ENCODE measurements at regions not wholly inside any gene's neighbourhood (a gene's known extent, or its start where the extent isn't known, plus 50 kb on each side); places are given as distances from the start of the nearest gene placed in this dataset.

GRCh38 chr16:64450177-64450576 lies 671.7 kb downstream of the CDH11 start:
- Histone ChIP-seq H3K27me3 (no peaks in the 10 kb centered on the region), H3K27ac (no peak overlapping the region), H3K36me3 (no peaks in the 10 kb centered on the region), H3K4me3 (no peak overlapping the region), H3K9me3 (no peaks in the 10 kb centered on the region), H3K4me1 (no peaks in the 10 kb centered on the region)
- DNase-seq: no peak
- intact Hi-C loops (cut with DNase I; ENCODE audit: low total_unique reads): no loop called here
- no peak for TF ChIP-seq CTCF (IDR thresholded peaks at IDR 0.05)

GRCh38 chr16:64449506-64449905 lies 672.4 kb downstream of the CDH11 start:
- H3K36me3 ChIP-seq: no peaks in the 10 kb centered on the region
- no peaks in the 10 kb centered on the region for H3K4me1 ChIP-seq
- no peak overlapping the region for H3K4me3 ChIP-seq
- no peak for TF ChIP-seq CTCF (IDR thresholded peaks at IDR 0.05)
- no peak for DNase-seq
- no peaks in the 10 kb centered on the region for H3K27me3 ChIP-seq
- no peak overlapping the region for H3K27ac ChIP-seq
- intact Hi-C loops (cut with DNase I; ENCODE audit: low total_unique reads): no loop called here
- H3K9me3 ChIP-seq: no peaks in the 10 kb centered on the region

- Histone ChIP-seq H3K4me1 (peaks cover 0 to 3% (median 0%) of the 10 kb centered on the region in 4 donors), H3K36me3 (no peaks in the 10 kb centered on the region), H3K27ac (no peak overlapping the region), H3K27me3 (no peaks in the 10 kb centered on the region), H3K4me3 (no peak overlapping the region), H3K9me3 (no peaks in the 10 kb centered on the region)
- TF ChIP-seq CTCF (IDR thresholded peaks at IDR 0.05): no peak
- DNase-seq: no peak
- intact Hi-C loops (cut with DNase I; ENCODE audit: low total_unique reads): no loop called here
Observed at GRCh38 chr16:64445649-64446048, 676.2 kb downstream of the CDH11 start.

GRCh38 chr16:64445245-64445644 lies 676.6 kb downstream of the CDH11 start:
- Histone ChIP-seq H3K27me3 (no peaks in the 10 kb centered on the region), H3K9me3 (no peaks in the 10 kb centered on the region), H3K27ac (no peak overlapping the region), H3K4me1 (peaks cover 0 to 7% (median 0%) of the 10 kb centered on the region in 4 donors), H3K4me3 (no peak overlapping the region), H3K36me3 (no peaks in the 10 kb centered on the region)
- intact Hi-C loops (cut with DNase I; ENCODE audit: low total_unique reads): no loop called here
- no peak for DNase-seq
- TF ChIP-seq CTCF (IDR thresholded peaks at IDR 0.05): no peak

- DNase-seq: peak in 1 of 2 donors; percentile 27
Observed at GRCh38 chr16:64440421-64440831, 681.4 kb downstream of the CDH11 start.

More at GRCh38 chr16:64440421-64440831, 681.4 kb downstream of the CDH11 start:
- no peaks in the 10 kb centered on the region for H3K36me3 ChIP-seq
- no peaks in the 10 kb centered on the region for H3K27me3 ChIP-seq
- H3K4me1 ChIP-seq: peaks cover 0 to 8% (median 0%) of the 10 kb centered on the region in 4 donors
- H3K4me3 ChIP-seq: no peak overlapping the region
- H3K9me3 ChIP-seq: no peaks in the 10 kb centered on the region
- intact Hi-C loops (cut with DNase I; ENCODE audit: low total_unique reads): no loop called here
- no peak for TF ChIP-seq CTCF (IDR thresholded peaks at IDR 0.05)
- peak overlapping the region in 1 of 2 donors; percentile 9 for H3K27ac ChIP-seq

All from tibial artery (tissue), 4 donors.